ENCODE measurements at regions not wholly inside any gene's neighbourhood (a gene's known extent, or its start where the extent isn't known, plus 50 kb on each side); places are given as distances from the start of the nearest gene placed in this dataset.

- TF ChIP-seq EZH2phosphoT487 (IDR thresholded peaks at IDR 0.05; ENCODE audit: borderline replicate concordance, low read length), result no peak
- no peak for TF ChIP-seq CTCF (IDR thresholded peaks at IDR 0.05; ENCODE audit: low read depth, low read length, poor library complexity, severe bottlenecking)
Measured at GRCh38 chr12:97616946-97617345, 154.3 kb downstream of the RMST start.

Data from DOHH2 (cell line).